ENCODE measurements at regions not wholly inside any gene's neighbourhood (a gene's known extent, or its start where the extent isn't known, plus 50 kb on each side); places are given as distances from the start of the nearest gene placed in this dataset.

GRCh38 chr6:21523652-21524051, 69.9 kb upstream of the SOX4 start:
- Histone ChIP-seq H3K9me2 (ENCODE audit: insufficient read depth) (no peaks in the 10 kb centered on the region), H3K9me3 (ENCODE audit: control insufficient read depth in 1 of 2, insufficient read depth in 1 of 2, low read depth in 1 of 2, low read length in 2 of 2) (no peaks in the 10 kb centered on the region), H3K36me3 (ENCODE audit: control insufficient read depth in 1 of 2, insufficient read depth in 2 of 2, low read length in 2 of 2) (no peaks in the 10 kb centered on the region), H3K4me3 (replicated peaks in 1 of 2; ENCODE audit: low read depth in 1 of 2, low read length in 2 of 2) (no peak overlapping the region), H2AFZ (ENCODE audit: low read depth, low read length, poor library complexity, severe bottlenecking) (no peak overlapping the region), H3K4me1 (ENCODE audit: control insufficient read depth in 1 of 2, insufficient read depth in 2 of 2, low read length in 2 of 2) (no peaks in the 10 kb centered on the region), H3K4me2 (ENCODE audit: low read length) (no peak overlapping the region), H3K27ac (ENCODE audit: low read depth, low read length) (no peak overlapping the region), H4K20me1 (ENCODE audit: insufficient read depth) (no peaks in the 10 kb centered on the region), H3K9ac (ENCODE audit: low read length) (no peak overlapping the region), H3K79me2 (ENCODE audit: insufficient read depth, low read length) (no peaks in the 10 kb centered on the region), H3K27me3 (ENCODE audit: insufficient read depth, low read length) (no peaks in the 10 kb centered on the region)
- ChIA-PET CTCF (no interaction called here), POLR2A (no interaction called here), RAD21 (ENCODE audit: low non-redundant PET in 1 of 2, low total read pairs in 2 of 2, uncharacterized antibody in 2 of 2, unreplicated experiment in 2 of 2) (no interaction called here)
- no TSS peak for BruUV-seq (replicated peaks)
- intact Hi-C loops (cut with micrococcal nuclease): no loop called here
- DNase-seq (ENCODE audit: low read depth, low spot score) (no peak), ATAC-seq (no peak)
- TF ChIP-seq TCF7L2 (IDR thresholded peaks at IDR 0.05; ENCODE audit: borderline replicate concordance, extremely low read depth, insufficient read depth, insufficient read length) (no peak), RAD21 (IDR thresholded peaks at IDR 0.05; ENCODE audit: low read depth) (no peak), SP1 (IDR thresholded peaks at IDR 0.05; ENCODE audit: low read depth) (no peak), ZBTB33 (IDR thresholded peaks at IDR 0.05; ENCODE audit: extremely low read depth, insufficient replicate concordance, low read length) (no peak), CTCF (IDR thresholded peaks at IDR 0.05 in 2 of 3, conservative IDR thresholded peaks at IDR 0.05 in 1 of 3; ENCODE audit: borderline replicate concordance in 1 of 3, insufficient read depth in 1 of 3, low read depth in 2 of 3, low read length in 2 of 3) (no peak), EGR1 (IDR thresholded peaks at IDR 0.05; ENCODE audit: low read depth) (no peak), POLR2AphosphoS5 (IDR thresholded peaks at IDR 0.05; ENCODE audit: low read depth, low read length) (no peak), REST (IDR thresholded peaks at IDR 0.05; ENCODE audit: low read depth) (no peak), CEBPB (IDR thresholded peaks at IDR 0.05; ENCODE audit: low read depth) (no peak), SIN3A (IDR thresholded peaks at IDR 0.05; ENCODE audit: low read depth) (no peak), SRF (IDR thresholded peaks at IDR 0.05; ENCODE audit: low read depth) (no peak), CBX3 (IDR thresholded peaks at IDR 0.05; ENCODE audit: low read depth) (no peak), ZNF274 (IDR thresholded peaks at IDR 0.05; ENCODE audit: low read depth, low read length) (no peak), ATF3 (IDR thresholded peaks at IDR 0.05) (no peak), ZFX (IDR thresholded peaks at IDR 0.05) (no peak), EZH2phosphoT487 (IDR thresholded peaks at IDR 0.05; ENCODE audit: borderline replicate concordance) (no peak), POLR2A (IDR thresholded peaks at IDR 0.05; ENCODE audit: borderline replicate concordance, extremely low read depth, insufficient read depth, insufficient read length) (no peak)

All from HCT116 (cell line).